ENCODE measurements at regions not wholly inside any gene's neighbourhood (a gene's known extent, or its start where the extent isn't known, plus 50 kb on each side); places are given as distances from the start of the nearest gene placed in this dataset.

DNA sequence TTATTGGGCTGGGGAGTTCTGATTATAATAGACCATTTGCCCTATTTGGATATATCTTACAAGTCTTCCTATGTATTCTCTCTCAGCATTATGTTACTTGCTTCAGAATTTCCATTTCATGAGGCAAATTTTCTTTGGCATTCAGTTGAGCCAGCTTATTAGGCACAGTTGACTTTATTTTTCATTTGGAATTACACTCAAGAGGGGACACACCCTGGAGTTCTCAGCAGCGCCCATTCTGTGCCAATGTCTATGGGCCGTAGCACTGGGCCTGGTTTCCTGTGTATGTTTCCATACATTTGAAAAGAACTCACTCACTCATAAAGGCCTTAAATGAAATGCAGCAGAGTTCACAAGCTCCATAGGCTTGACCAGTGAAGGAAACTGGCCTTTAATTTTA, 138.5 kb downstream of the KLF12 start:
- TF ChIP-seq, protein P1, sequence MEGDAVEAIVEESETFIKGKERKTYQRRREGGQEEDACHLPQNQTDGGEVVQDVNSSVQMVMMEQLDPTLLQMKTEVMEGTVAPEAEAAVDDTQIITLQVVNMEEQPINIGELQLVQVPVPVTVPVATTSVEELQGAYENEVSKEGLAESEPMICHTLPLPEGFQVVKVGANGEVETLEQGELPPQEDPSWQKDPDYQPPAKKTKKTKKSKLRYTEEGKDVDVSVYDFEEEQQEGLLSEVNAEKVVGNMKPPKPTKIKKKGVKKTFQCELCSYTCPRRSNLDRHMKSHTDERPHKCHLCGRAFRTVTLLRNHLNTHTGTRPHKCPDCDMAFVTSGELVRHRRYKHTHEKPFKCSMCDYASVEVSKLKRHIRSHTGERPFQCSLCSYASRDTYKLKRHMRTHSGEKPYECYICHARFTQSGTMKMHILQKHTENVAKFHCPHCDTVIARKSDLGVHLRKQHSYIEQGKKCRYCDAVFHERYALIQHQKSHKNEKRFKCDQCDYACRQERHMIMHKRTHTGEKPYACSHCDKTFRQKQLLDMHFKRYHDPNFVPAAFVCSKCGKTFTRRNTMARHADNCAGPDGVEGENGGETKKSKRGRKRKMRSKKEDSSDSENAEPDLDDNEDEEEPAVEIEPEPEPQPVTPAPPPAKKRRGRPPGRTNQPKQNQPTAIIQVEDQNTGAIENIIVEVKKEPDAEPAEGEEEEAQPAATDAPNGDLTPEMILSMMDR (conservative IDR thresholded peaks at IDR 0.05 in 1 of 2, IDR thresholded peaks at IDR 0.05 in 1 of 2; ENCODE audit: extremely low read depth in 1 of 2, insufficient read depth in 1 of 2, low read depth in 1 of 2, low read length in 2 of 2) = no peak
- TF ChIP-seq EZH2 (IDR thresholded peaks at IDR 0.05; ENCODE audit: borderline replicate concordance, low read length) = no peak

Data from mammary epithelial cell (primary cell).